LNCAP (cell line): ENCODE measurements at regions not wholly inside any gene's neighbourhood (a gene's known extent, or its start where the extent isn't known, plus 50 kb on each side); places are given as distances from the start of the nearest gene placed in this dataset.

Experiments
- CTCF ChIP-seq: fragments of 450-650 bp; IDR thresholded peaks from 2 replicates; pipeline ENCODE4 v1.5.1; 2017; ENCODE audit warnings: mild to moderate bottlenecking

GRCh38 chr11:45400591-45400990, 114.5 kb upstream of the SYT13 start:
- no peak for TF ChIP-seq CTCF

GRCh38 chr11:45399166-45399565, 113.0 kb upstream of the SYT13 start:
- no peak for TF ChIP-seq CTCF

DNA sequence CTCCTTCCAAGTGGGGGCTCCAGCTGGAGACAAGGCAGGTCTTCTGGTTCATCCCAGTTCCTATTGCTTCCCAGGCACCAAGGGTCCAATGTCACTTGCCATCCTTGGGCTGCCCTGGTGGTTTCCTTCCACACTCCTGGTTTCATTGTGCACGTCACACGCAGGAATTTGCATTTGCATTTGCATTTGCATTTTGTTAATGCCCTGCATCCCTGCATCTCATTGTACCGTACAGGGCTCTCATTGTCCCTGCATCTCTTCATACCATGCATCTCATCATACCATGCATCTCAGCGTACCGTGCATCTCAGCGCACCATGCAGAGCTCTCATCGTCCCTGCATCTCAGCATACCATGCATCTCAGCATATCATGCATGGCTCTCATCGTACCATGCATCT, 112.2 kb upstream of the SYT13 start:
- TF ChIP-seq CTCF = no peak

DNA sequence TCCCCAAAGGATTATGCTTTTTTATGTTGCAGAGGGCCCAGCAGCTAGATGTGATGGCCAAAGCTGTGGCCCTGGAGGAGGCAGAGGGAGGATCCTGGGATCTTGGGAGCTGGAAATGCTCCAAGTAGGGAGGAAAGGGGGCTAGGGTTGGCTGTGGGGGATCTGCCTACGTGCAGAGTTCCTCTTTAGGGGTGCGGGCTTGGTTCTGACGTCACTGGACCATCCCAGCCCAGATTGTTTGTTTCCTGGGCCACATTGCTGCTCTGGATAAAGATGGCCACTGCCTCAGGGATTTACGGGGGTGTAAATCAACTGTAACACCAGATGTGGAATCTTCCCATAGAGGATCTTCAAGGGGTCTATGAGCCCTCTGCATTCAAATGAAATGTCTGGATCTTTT, 110.3 kb upstream of the SYT13 start:
- no peak for TF ChIP-seq CTCF

DNA sequence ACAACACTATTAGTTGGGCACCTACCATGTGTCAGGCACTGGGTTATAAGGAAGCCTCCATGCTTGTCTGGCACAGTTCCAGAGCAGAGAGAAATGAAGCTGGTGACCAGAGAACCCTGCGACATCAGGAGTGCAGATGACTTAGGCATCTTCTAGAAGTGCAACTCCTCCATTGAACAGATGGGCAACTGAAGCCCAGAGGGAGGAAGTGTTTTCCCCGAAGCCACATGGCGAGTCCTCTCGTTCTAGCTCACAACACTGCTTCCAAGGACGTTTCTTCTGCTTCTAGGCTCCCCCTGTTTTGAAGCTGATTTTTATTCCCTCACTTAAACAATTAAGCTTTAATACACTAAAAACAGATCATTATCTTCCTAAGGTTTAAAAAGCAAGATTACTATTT, 109.8 kb upstream of the SYT13 start:
- no peak for TF ChIP-seq CTCF

DNA sequence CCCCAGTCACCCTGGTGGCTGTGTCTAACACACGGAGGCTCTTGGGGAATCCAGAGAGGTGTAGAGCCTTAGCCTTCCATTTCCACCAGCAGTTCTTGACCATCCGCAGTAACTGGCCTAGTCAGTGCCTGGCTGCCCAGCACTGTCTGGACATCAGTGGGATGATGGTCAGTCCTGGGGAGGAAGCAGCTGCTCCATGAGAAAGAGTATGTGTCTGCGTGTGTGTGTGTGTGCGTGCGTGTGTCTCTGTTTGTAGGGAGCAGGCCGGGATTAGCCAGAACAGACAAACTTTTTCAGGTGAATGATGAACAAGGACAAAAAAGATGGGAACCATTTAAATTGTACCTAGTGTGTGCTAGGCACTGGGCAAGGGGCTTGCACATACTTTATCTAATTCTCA, 109.3 kb upstream of the SYT13 start:
- TF ChIP-seq CTCF = no peak

GRCh38 chr11:45394294-45395085, 108.3 kb upstream of the SYT13 start:
- TF ChIP-seq CTCF = no peak

- no peak for TF ChIP-seq CTCF
Measured at GRCh38 chr11:45393826-45394225, 107.7 kb upstream of the SYT13 start.
